ENCODE measurements at regions not wholly inside any gene's neighbourhood (a gene's known extent, or its start where the extent isn't known, plus 50 kb on each side); places are given as distances from the start of the nearest gene placed in this dataset.
A peak's percentile ranks its signal among the peaks of the same experiment; 100 is the strongest.

DNA sequence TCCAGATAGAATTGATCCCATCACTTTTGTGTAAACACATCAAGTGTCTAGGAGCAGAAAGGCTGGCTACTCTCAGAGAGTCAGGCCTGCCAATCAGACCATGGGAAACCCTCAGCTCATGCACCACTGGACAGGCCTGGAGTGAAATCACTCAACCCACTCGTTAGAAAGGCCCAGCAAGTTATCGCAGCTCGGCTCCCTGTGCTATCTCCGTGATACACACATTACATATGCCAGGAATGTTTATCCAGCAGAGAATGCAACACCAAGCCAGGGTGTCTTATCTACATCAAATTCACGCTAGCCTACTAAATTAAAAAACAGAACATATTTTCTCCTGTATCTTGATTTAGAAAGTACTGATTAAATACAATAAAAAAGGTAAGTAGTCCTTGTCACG lies 232.4 kb upstream of the FOXQ1 start:
- Histone ChIP-seq H3K36me3 (ENCODE audit: control insufficient read depth, insufficient read depth, low read length) (no peaks in the 10 kb centered on the region), H2AFZ (ENCODE audit: low read length) (no peak overlapping the region), H3K9me3 (ENCODE audit: control insufficient read depth, insufficient read depth, low read depth, low read length) (no peaks in the 10 kb centered on the region), H3K9ac (ENCODE audit: insufficient read depth, low read length) (no peak overlapping the region), H3K4me2 (ENCODE audit: extremely low read depth, insufficient read depth, low read length) (no peak overlapping the region), H3K27ac (ENCODE audit: insufficient read depth, low read length) (no peak overlapping the region), H3K79me2 (ENCODE audit: control insufficient read depth, insufficient read depth, low read length) (no peaks in the 10 kb centered on the region), H4K20me1 (ENCODE audit: control insufficient read depth, extremely low read depth, insufficient read depth, low read length) (no peaks in the 10 kb centered on the region), H3K4me1 (ENCODE audit: control insufficient read depth, extremely low read depth, insufficient read depth, low read length) (peaks cover 10% of the 10 kb centered on the region), H3K4me3 (replicated peaks in 1 of 4; ENCODE audit: control extremely low read depth in 1 of 4, insufficient read depth in 1 of 4, low read depth in 3 of 4, low read length in 4 of 4) (no peak overlapping the region), H3K27me3 (ENCODE audit: control insufficient read depth, insufficient read depth, low read length) (no peaks in the 10 kb centered on the region)
- no peak for TF ChIP-seq EZH2 (IDR thresholded peaks at IDR 0.05; ENCODE audit: low read length, missing control alignments)
- TF ChIP-seq, protein P1, sequence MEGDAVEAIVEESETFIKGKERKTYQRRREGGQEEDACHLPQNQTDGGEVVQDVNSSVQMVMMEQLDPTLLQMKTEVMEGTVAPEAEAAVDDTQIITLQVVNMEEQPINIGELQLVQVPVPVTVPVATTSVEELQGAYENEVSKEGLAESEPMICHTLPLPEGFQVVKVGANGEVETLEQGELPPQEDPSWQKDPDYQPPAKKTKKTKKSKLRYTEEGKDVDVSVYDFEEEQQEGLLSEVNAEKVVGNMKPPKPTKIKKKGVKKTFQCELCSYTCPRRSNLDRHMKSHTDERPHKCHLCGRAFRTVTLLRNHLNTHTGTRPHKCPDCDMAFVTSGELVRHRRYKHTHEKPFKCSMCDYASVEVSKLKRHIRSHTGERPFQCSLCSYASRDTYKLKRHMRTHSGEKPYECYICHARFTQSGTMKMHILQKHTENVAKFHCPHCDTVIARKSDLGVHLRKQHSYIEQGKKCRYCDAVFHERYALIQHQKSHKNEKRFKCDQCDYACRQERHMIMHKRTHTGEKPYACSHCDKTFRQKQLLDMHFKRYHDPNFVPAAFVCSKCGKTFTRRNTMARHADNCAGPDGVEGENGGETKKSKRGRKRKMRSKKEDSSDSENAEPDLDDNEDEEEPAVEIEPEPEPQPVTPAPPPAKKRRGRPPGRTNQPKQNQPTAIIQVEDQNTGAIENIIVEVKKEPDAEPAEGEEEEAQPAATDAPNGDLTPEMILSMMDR (conservative IDR thresholded peaks at IDR 0.05 in 1 of 2, IDR thresholded peaks at IDR 0.05 in 1 of 2; ENCODE audit: low read depth in 1 of 2, low read length in 2 of 2) = no peak
- peak in 1 of 2 donors; percentile 15 for DNase-seq (ENCODE audit: low read depth in 2 of 2)

DNA sequence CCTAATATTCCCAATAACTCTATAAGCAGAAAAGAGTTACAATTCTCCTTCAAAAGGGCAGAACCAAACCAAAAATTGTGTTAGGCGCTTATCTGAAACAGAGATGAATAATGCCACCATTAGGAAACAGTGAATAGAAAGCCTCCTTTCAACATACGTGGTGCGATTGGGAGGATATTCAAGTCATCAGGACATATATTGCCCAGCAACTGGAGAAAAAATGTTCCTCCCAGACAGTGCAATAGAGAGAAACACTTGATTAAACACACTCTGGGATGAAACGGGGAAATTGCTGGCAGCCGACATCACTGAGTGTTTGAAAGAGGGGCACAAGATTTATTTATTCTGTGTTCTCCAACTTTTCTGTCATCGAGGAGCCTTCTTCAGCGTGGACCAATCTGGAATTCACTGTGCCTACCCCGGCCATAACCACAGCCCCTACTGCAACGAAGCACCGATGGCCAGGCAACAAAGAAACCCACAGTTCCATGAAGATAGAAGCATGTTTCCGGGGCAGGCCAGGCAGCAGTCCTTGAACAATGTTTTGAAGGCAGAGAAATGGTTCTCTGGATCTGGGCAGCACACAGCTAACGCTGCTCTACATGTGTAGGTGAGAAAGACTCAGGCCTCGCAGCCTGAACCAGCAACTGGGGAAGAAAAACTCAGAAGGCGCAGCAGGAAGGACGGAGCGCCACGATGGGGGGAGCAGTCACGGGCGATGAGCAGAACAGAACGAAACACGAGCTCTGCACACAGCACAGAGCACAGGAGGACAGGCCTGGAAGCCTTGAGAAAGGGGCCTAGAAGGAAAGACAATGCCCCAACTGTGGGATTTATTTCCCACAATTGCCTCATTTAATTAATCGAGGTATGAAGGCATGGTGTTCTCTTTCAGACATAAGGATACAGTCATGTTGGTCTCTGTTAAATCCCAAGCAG lies 234.2 kb upstream of the FOXQ1 start:
- Histone ChIP-seq H3K36me3 (ENCODE audit: control insufficient read depth, insufficient read depth, low read length) (no peaks in the 10 kb centered on the region), H3K4me3 (replicated peaks in 1 of 4; ENCODE audit: control extremely low read depth in 1 of 4, insufficient read depth in 1 of 4, low read depth in 3 of 4, low read length in 4 of 4) (no peak overlapping the region), H2AFZ (ENCODE audit: low read length) (no peak overlapping the region), H3K27ac (ENCODE audit: insufficient read depth, low read length) (no peak overlapping the region), H3K79me2 (ENCODE audit: control insufficient read depth, insufficient read depth, low read length) (no peaks in the 10 kb centered on the region), H3K4me1 (ENCODE audit: control insufficient read depth, extremely low read depth, insufficient read depth, low read length) (peaks cover 9% of the 10 kb centered on the region), H4K20me1 (ENCODE audit: control insufficient read depth, extremely low read depth, insufficient read depth, low read length) (no peaks in the 10 kb centered on the region), H3K4me2 (ENCODE audit: extremely low read depth, insufficient read depth, low read length) (no peak overlapping the region), H3K9me3 (ENCODE audit: control insufficient read depth, insufficient read depth, low read depth, low read length) (no peaks in the 10 kb centered on the region), H3K27me3 (ENCODE audit: control insufficient read depth, insufficient read depth, low read length) (no peaks in the 10 kb centered on the region), H3K9ac (ENCODE audit: insufficient read depth, low read length) (no peak overlapping the region)
- TF ChIP-seq EZH2 (IDR thresholded peaks at IDR 0.05; ENCODE audit: low read length, missing control alignments) = no peak
- TF ChIP-seq, protein P1 (conservative IDR thresholded peaks at IDR 0.05 in 1 of 2, IDR thresholded peaks at IDR 0.05 in 1 of 2; ENCODE audit: low read depth in 1 of 2, low read length in 2 of 2) = no peak
- no peak for DNase-seq (ENCODE audit: low read depth in 2 of 2)

DNA sequence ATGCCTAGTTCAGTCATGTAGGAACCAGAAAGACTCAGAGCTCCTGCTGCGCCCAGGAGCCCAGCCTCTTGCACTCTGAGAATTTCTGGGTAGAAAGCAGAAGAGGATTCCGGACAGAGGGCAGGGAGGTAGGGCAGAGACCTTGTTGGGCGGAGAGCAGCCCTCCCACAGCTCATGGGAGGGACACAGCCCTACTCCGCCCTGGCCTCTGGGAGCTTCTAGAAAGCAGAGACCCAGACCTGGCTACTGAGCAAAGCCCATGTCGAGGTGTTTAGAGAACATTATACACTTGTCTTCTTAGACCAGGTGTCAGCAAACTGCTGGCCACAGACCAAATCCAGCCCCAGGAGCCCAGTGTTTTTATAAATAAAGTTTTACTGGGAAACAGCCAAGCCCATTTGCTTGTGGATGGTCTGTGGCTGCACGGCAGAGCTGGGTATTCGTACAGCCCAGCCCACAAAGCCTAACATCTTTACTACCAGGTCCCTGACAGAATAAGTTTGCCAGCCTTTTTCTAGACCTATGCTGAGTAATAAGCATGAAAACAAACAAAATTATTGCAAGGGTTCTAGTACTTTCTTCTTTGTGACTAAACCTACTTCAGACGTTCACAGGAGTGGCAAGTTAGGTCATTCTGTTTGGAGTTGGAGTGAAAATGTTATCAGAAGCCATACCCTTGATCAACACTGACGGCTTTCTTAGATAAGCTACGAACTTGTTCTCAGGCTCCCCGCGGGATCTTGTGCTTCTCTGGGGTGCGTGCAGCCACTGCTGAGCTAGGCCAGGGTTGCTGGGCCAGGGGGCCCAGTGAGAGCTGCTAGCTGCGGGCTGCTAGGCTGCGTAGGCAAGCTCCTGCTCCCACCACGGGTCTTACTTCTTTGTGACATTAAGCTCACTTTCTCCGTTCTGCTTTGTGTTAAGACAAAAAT lies 235.1 kb upstream of the FOXQ1 start:
- H3K9me3 ChIP-seq (ENCODE audit: control insufficient read depth, insufficient read depth, low read depth, low read length) = no peaks in the 10 kb centered on the region
- H3K4me2 ChIP-seq (ENCODE audit: extremely low read depth, insufficient read depth, low read length) = no peak overlapping the region
- H2AFZ ChIP-seq (ENCODE audit: low read length) = no peak overlapping the region
- no peaks in the 10 kb centered on the region for H4K20me1 ChIP-seq (ENCODE audit: control insufficient read depth, extremely low read depth, insufficient read depth, low read length)
- H3K9ac ChIP-seq (ENCODE audit: insufficient read depth, low read length) = no peak overlapping the region
- H3K4me1 ChIP-seq (ENCODE audit: control insufficient read depth, extremely low read depth, insufficient read depth, low read length) = peaks cover 2% of the 10 kb centered on the region
- H3K27me3 ChIP-seq (ENCODE audit: control insufficient read depth, insufficient read depth, low read length) = no peaks in the 10 kb centered on the region
- TF ChIP-seq, protein P1 (conservative IDR thresholded peaks at IDR 0.05 in 1 of 2, IDR thresholded peaks at IDR 0.05 in 1 of 2; ENCODE audit: low read depth in 1 of 2, low read length in 2 of 2) = no peak
- no peak for TF ChIP-seq EZH2 (IDR thresholded peaks at IDR 0.05; ENCODE audit: low read length, missing control alignments)
- no peak overlapping the region for H3K27ac ChIP-seq (ENCODE audit: insufficient read depth, low read length)
- no peak overlapping the region for H3K4me3 ChIP-seq (replicated peaks in 1 of 4; ENCODE audit: control extremely low read depth in 1 of 4, insufficient read depth in 1 of 4, low read depth in 3 of 4, low read length in 4 of 4)
- H3K36me3 ChIP-seq (ENCODE audit: control insufficient read depth, insufficient read depth, low read length) = no peaks in the 10 kb centered on the region
- DNase-seq (ENCODE audit: low read depth in 2 of 2) = no peak
- H3K79me2 ChIP-seq (ENCODE audit: control insufficient read depth, insufficient read depth, low read length) = no peaks in the 10 kb centered on the region
